ENCODE measurements at regions not wholly inside any gene's neighbourhood (a gene's known extent, or its start where the extent isn't known, plus 50 kb on each side); places are given as distances from the start of the nearest gene placed in this dataset.

- H3K79me2 ChIP-seq (ENCODE audit: insufficient read depth, low read length): no peaks in the 10 kb centered on the region
Observed at GRCh38 chr2:5782103-5782502, 89.9 kb downstream of the SOX11 start.

GRCh38 chr2:5788447-5788846 is 96.3 kb downstream of the SOX11 start:
- BruUV-seq (replicated peaks): no TSS peak
- H3K9me3 ChIP-seq (ENCODE audit: low read length): peaks cover 60% of the 10 kb centered on the region
- no peaks in the 10 kb centered on the region for H3K79me2 ChIP-seq (ENCODE audit: insufficient read depth, low read length)
- TF ChIP-seq HMGA1 (CRISPR knock-in tag; conservative IDR thresholded peaks at IDR 0.05) (no peak), TAF15 (IDR thresholded peaks at IDR 0.05; ENCODE audit: low read depth, low read length, poor library complexity, severe bottlenecking) (no peak), ZNF232 (CRISPR knock-in tag; IDR thresholded peaks at IDR 0.05; ENCODE audit: borderline replicate concordance) (no peak), THAP11 (CRISPR knock-in tag; IDR thresholded peaks at IDR 0.05) (no peak), HINFP (CRISPR knock-in tag; IDR thresholded peaks at IDR 0.05; ENCODE audit: low read depth) (no peak), ZNF503 (CRISPR knock-in tag; IDR thresholded peaks at IDR 0.05) (no peak), ZFP37 (CRISPR knock-in tag; IDR thresholded peaks at IDR 0.05; ENCODE audit: borderline replicate concordance) (no peak), TCF7L2 (IDR thresholded peaks at IDR 0.05; ENCODE audit: low read depth, low read length) (no peak), CHD4 (IDR thresholded peaks at IDR 0.05; ENCODE audit: borderline replicate concordance, low read length) (no peak), ZNF432 (CRISPR knock-in tag; IDR thresholded peaks at IDR 0.05; ENCODE audit: borderline replicate concordance) (no peak), IKZF5 (CRISPR knock-in tag; IDR thresholded peaks at IDR 0.05) (no peak)
- no peak overlapping the region for H2AFZ ChIP-seq (ENCODE audit: low read length)
- no peak for ATAC-seq
- intact Hi-C loops (cut with micrococcal nuclease; ENCODE audit: unreplicated experiment) (no loop called here), in situ Hi-C loops (cut with HindIII; ENCODE audit: extremely low pct_ligation_motif_present, low pct_unique_long_range_greater_than_20kb) (no loop called here)
- H3K4me3 ChIP-seq (replicated peaks in 1 of 3; ENCODE audit: insufficient read depth in 1 of 3, low read depth in 2 of 3, low read length in 3 of 3): no peak overlapping the region
- ChIA-PET CTCF (ENCODE audit: low intra/inter-chr PET ratio, low total read pairs) (no interaction called here), POLR2A (no interaction called here)
- no peak overlapping the region for H3K27ac ChIP-seq (ENCODE audit: extremely low read length, insufficient read depth, low read length)
- no peaks in the 10 kb centered on the region for H3K36me3 ChIP-seq (replicated peaks in 1 of 2; ENCODE audit: control insufficient read depth in 1 of 2, insufficient read depth in 2 of 2, low read length in 2 of 2)
- FAIRE-seq: no peak
- no peaks in the 10 kb centered on the region for H4K20me1 ChIP-seq (ENCODE audit: insufficient read depth, low read length)
- DNase-seq (ENCODE audit: low spot score): no peak
- H3K4me2 ChIP-seq (ENCODE audit: low read depth, low read length): no peak overlapping the region
- no peaks in the 10 kb centered on the region for H3K4me1 ChIP-seq (ENCODE audit: insufficient read depth, low read length)
- H3K27me3 ChIP-seq (ENCODE audit: control insufficient read depth in 1 of 2, insufficient read depth in 2 of 2, low read length in 2 of 2): no peaks in the 10 kb centered on the region
- no peak overlapping the region for H3K9ac ChIP-seq (ENCODE audit: insufficient read depth, low read depth, low read length)

More at GRCh38 chr2:5782103-5782502, 89.9 kb downstream of the SOX11 start:
- Histone ChIP-seq H3K9ac (ENCODE audit: insufficient read depth, low read depth, low read length) (no peak overlapping the region), H2AFZ (ENCODE audit: low read length) (no peak overlapping the region), H3K36me3 (replicated peaks in 1 of 2; ENCODE audit: control insufficient read depth in 1 of 2, insufficient read depth in 2 of 2, low read length in 2 of 2) (no peaks in the 10 kb centered on the region), H3K4me2 (ENCODE audit: low read depth, low read length) (no peak overlapping the region), H3K27ac (ENCODE audit: extremely low read length, insufficient read depth, low read length) (no peak overlapping the region), H3K27me3 (ENCODE audit: control insufficient read depth in 1 of 2, insufficient read depth in 2 of 2, low read length in 2 of 2) (no peaks in the 10 kb centered on the region), H3K9me3 (ENCODE audit: low read length) (peaks cover 36% of the 10 kb centered on the region), H4K20me1 (ENCODE audit: insufficient read depth, low read length) (no peaks in the 10 kb centered on the region), H3K4me3 (replicated peaks in 1 of 3; ENCODE audit: insufficient read depth in 1 of 3, low read depth in 2 of 3, low read length in 3 of 3) (no peak overlapping the region), H3K4me1 (ENCODE audit: insufficient read depth, low read length) (no peaks in the 10 kb centered on the region)
- DNase-seq (ENCODE audit: low spot score): no peak
- FAIRE-seq: no peak
- no peak for ATAC-seq
- ChIA-PET CTCF (ENCODE audit: low intra/inter-chr PET ratio, low total read pairs) (no interaction called here), POLR2A (no interaction called here)
- no TSS peak for BruUV-seq (replicated peaks)
- 75% methylated on average over 6 of the region's 6 CpGs for WGBS (ENCODE audit: low lambda C conversion rate)
- in situ Hi-C loops (cut with HindIII; ENCODE audit: extremely low pct_ligation_motif_present, low pct_unique_long_range_greater_than_20kb): no loop called here
- TF ChIP-seq CREB1 (IDR thresholded peaks at IDR 0.05) (peak; percentile 34; the same call in 1 of the 2 replicates), CREB1 (CRISPR knock-in tag; IDR thresholded peaks at IDR 0.05) (no peak), ZBTB26 (CRISPR knock-in tag; IDR thresholded peaks at IDR 0.05; ENCODE audit: borderline replicate concordance) (no peak)
- intact Hi-C loops (cut with micrococcal nuclease; ENCODE audit: unreplicated experiment): no loop called here

Data from HepG2 (cell line).